SK-N-SH (cell line): ENCODE measurements at regions not wholly inside any gene's neighbourhood (a gene's known extent, or its start where the extent isn't known, plus 50 kb on each side); places are given as distances from the start of the nearest gene placed in this dataset.

Source experiments
- CTCF ChIA-PET: fragments of 300-600, 350-600 bp; formaldehyde crosslinking; extraction: SDS; loops from one replicate; lab custom pipeline; 2021; lab: Yijun Ruan, JAX
- POLR2A ChIA-PET: fragments of 350-600 bp; sonication (Branson Sonifier 250); formaldehyde crosslinking; extraction: SDS; loops from one replicate; lab custom pipeline; 2020; ENCODE audit warnings: antibody characterized with exemption, inconsistent platforms; lab: Yijun Ruan, JAX
- DNase-seq: peaks from one replicate; pipeline ENCODE4 v3.0.0; 2012
- H2AFZ ChIP-seq: fragments of 200-600 bp; sonication (generic); 2 replicates; pipeline ENCODE4 v1.8.1; 2016; ENCODE audit warnings: antibody characterized with exemption, mild to moderate bottlenecking, low read depth
- H3F3A ChIP-seq: fragments of 200-600 bp; sonication (generic); replicated peaks from 2 replicates; pipeline ENCODE3; 2016; ENCODE audit warnings: antibody characterized with exemption, mild to moderate bottlenecking; ENCODE audit not compliant: insufficient read depth
- H3K27ac ChIP-seq, 2 experiments: fragments of 200-500 bp in 1 of 2; fragments of 200-600 bp in 1 of 2; sonication (Bioruptor generic) in 1 of 2; sonication (generic), shearing (Covaris generic) in 1 of 2; 2 replicates each; pipeline versions ENCODE4 v1.5.1 to v1.6.1; 2014 to 2016; ENCODE audit warnings: low read depth in 2 of 2, inconsistent platforms in 1 of 2, low read length in 1 of 2, mild to moderate bottlenecking in 1 of 2, mixed read lengths in 1 of 2
- H3K27me3 ChIP-seq: fragments of 200-600 bp; sonication (generic), shearing (Covaris generic); 2 replicates; pipeline ENCODE4 v1.6.1; 2016; ENCODE audit warnings: mixed run types; ENCODE audit not compliant: insufficient read depth
- H3K36me3 ChIP-seq, 2 experiments: fragments of 200-500 bp in 1 of 2; fragments of 200-600 bp in 1 of 2; sonication (Bioruptor generic) in 1 of 2; sonication (generic) in 1 of 2; replicated peaks in 1 of 2; 2 replicates each; pipeline versions ENCODE3 to v1.5.1; 2014 to 2016; ENCODE audit warnings: low read length in 1 of 2, mild to moderate bottlenecking in 1 of 2; ENCODE audit not compliant: insufficient read depth in 2 of 2, control insufficient read depth in 1 of 2
- H3K4me1 ChIP-seq, 2 experiments: fragments of 200-500 bp in 1 of 2; fragments of 200-600 bp in 1 of 2; sonication (Bioruptor generic) in 1 of 2; sonication (generic), shearing (Covaris generic) in 1 of 2; 2 replicates each; pipeline versions ENCODE4 v1.5.1 to v1.6.1; 2014 to 2016; ENCODE audit warnings: low read depth in 1 of 2, low read length in 1 of 2, mixed run types in 1 of 2; ENCODE audit not compliant: insufficient read depth in 2 of 2, control insufficient read depth in 1 of 2
- H3K4me2 ChIP-seq: fragments of 200-600 bp; sonication (generic), shearing (Covaris generic); 2 replicates; pipeline ENCODE4 v1.6.1; 2017; ENCODE audit warnings: mixed run types
- H3K4me3 ChIP-seq, 2 experiments: fragments of 200-500 bp in 1 of 2; fragments of 200-600 bp in 1 of 2; sonication (Bioruptor generic) in 1 of 2; sonication (generic), shearing (Covaris generic) in 1 of 2; 2 replicates each; pipeline versions ENCODE4 v1.5.1 to v1.8.1; 2014 to 2016; ENCODE audit warnings: low read depth in 2 of 2, inconsistent platforms in 1 of 2, low read length in 1 of 2, mild to moderate bottlenecking in 1 of 2, mixed read lengths in 1 of 2, moderate library complexity in 1 of 2
- H3K79me2 ChIP-seq: fragments of 200-600 bp; sonication (generic); 2 replicates; pipeline ENCODE4 v1.8.1; 2017; ENCODE audit warnings: mild to moderate bottlenecking; ENCODE audit not compliant: insufficient read depth
- H3K9ac ChIP-seq: fragments of 200-600 bp; sonication (generic); 2 replicates; pipeline ENCODE4 v1.6.1; 2017; ENCODE audit warnings: mixed run types
- H3K9me2 ChIP-seq: fragments of 200-600 bp; sonication (generic); 2 replicates; pipeline ENCODE4 v1.6.1; 2017; ENCODE audit warnings: mixed run types
- H3K9me3 ChIP-seq: fragments of 200-600 bp; sonication (generic); 2 replicates; pipeline ENCODE4 v1.6.1; 2017; ENCODE audit warnings: mixed run types, mild to moderate bottlenecking, moderate library complexity
- H4K20me1 ChIP-seq: fragments of 200-600 bp; sonication (generic); 2 replicates; pipeline ENCODE4 v1.6.1; 2017; ENCODE audit warnings: mild to moderate bottlenecking, mixed run types; ENCODE audit not compliant: insufficient read depth
- EZH2phosphoT487 ChIP-seq: fragments of 200-600 bp; sonication (generic); IDR thresholded peaks from 2 replicates; pipeline ENCODE4 v1.6.1; 2017; ENCODE audit warnings: low read depth, mixed run types, mild to moderate bottlenecking, antibody characterized with exemption, moderate library complexity, borderline replicate concordance
- FOSL2 ChIP-seq: IDR thresholded peaks from 2 replicates; pipeline ENCODE4 v1.4.0; 2012; ENCODE audit warnings: low read depth, mild to moderate bottlenecking, moderate library complexity, borderline replicate concordance
- FOXJ3 ChIP-seq: sonication (generic); formaldehyde crosslinking; IDR thresholded peaks from 2 replicates; pipeline ENCODE4 v1.5.1; 2020; ENCODE audit warnings: mild to moderate bottlenecking, missing genetic modification reagents
- FOXM1 ChIP-seq: IDR thresholded peaks from 2 replicates; pipeline ENCODE4 v1.4.0; 2012; ENCODE audit warnings: low read depth, mild to moderate bottlenecking
- JUND ChIP-seq: IDR thresholded peaks from 2 replicates; pipeline ENCODE4 v1.4.0; 2012
- MEF2A ChIP-seq: IDR thresholded peaks from 2 replicates; pipeline ENCODE4 v1.4.0; 2012; ENCODE audit warnings: low read depth, borderline replicate concordance
- NFIC ChIP-seq: IDR thresholded peaks from 2 replicates; pipeline ENCODE4 v1.4.0; 2012; ENCODE audit warnings: borderline replicate concordance
- NRF1 ChIP-seq: IDR thresholded peaks from 2 replicates; pipeline ENCODE4 v1.6.1; 2012; ENCODE audit warnings: low read depth, mild to moderate bottlenecking, low read length
- RCOR1 ChIP-seq: fragments of 150-350 bp; IDR thresholded peaks from 2 replicates; pipeline ENCODE4 v1.6.1; 2017; ENCODE audit warnings: antibody characterized with exemption, low read length
- SMC3 ChIP-seq: IDR thresholded peaks from 2 replicates; pipeline ENCODE4 v1.6.1; 2012; ENCODE audit warnings: low read depth, low read length, improper control_type of control experiment
- TAF1 ChIP-seq: IDR thresholded peaks from 2 replicates; pipeline ENCODE4 v1.6.1; 2012; ENCODE audit warnings: low read depth, mild to moderate bottlenecking, low read length, moderate library complexity, borderline replicate concordance
- TEAD4 ChIP-seq: IDR thresholded peaks from 2 replicates; pipeline ENCODE4 v1.4.0; 2012; ENCODE audit warnings: mild to moderate bottlenecking, borderline replicate concordance; ENCODE audit not compliant: insufficient read depth
- YY1 ChIP-seq: IDR thresholded peaks from 2 replicates; pipeline ENCODE4 v1.4.0; 2012; ENCODE audit warnings: low read depth, mild to moderate bottlenecking
- WGBS: methylation state at CpG from one replicate; pipeline ENCODE4 v1.1.6; 2017; ENCODE audit warnings: low lambda C conversion rate; 5-methylcytosine and 5-hydroxymethylcytosine counted together
- TF ChIP-seq, protein P1 (sequence below): IDR thresholded peaks from 2 replicates; pipeline ENCODE4; 2012
- TF ChIP-seq, protein P2 (sequence below): fragments of 150-350 bp; IDR thresholded peaks from 2 replicates; pipeline ENCODE4 v1.6.1; 2016; ENCODE audit warnings: mild to moderate bottlenecking, low read depth, low read length
- TF ChIP-seq, protein P3 (sequence below): IDR thresholded peaks from 2 replicates; pipeline ENCODE4 v1.4.0; 2012; ENCODE audit warnings: low read depth, borderline replicate concordance
- TF ChIP-seq, protein P4 (sequence below): IDR thresholded peaks from 2 replicates; pipeline ENCODE4 v1.6.1; 2012; ENCODE audit warnings: mild to moderate bottlenecking, low read depth, low read length, moderate library complexity

DNA sequence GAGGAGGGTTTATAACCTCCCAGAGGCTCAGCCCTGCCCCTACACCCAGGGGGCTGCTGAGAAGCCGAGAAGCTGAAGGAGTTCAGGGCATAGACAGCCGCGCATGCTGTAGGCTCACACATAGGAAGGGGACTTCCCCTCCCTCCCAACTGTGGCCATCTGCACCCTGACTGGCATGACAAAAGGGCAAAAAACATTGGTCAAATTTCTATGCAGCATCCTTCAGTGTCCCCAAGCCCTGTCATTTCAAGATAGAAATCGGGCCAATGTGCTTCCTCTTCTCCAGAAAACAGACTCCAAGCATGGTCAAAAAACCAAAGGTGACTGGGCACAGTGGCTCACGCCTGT, 55.9 kb upstream of the MYL10 start (continued):
- TF ChIP-seq TAF1, result no peak
- TF ChIP-seq NRF1, result no peak
- TF ChIP-seq, protein P1, sequence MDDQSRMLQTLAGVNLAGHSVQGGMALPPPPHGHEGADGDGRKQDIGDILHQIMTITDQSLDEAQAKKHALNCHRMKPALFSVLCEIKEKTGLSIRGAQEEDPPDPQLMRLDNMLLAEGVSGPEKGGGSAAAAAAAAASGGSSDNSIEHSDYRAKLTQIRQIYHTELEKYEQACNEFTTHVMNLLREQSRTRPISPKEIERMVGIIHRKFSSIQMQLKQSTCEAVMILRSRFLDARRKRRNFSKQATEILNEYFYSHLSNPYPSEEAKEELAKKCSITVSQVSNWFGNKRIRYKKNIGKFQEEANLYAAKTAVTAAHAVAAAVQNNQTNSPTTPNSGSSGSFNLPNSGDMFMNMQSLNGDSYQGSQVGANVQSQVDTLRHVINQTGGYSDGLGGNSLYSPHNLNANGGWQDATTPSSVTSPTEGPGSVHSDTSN, result no peak
- no peak for TF ChIP-seq NFIC
- no peak for TF ChIP-seq FOXJ3 (CRISPR knock-in tag)
- no peak for TF ChIP-seq FOXM1
- TF ChIP-seq TEAD4, result no peak
- TF ChIP-seq, all 33 proteins: peak for 0

DNA sequence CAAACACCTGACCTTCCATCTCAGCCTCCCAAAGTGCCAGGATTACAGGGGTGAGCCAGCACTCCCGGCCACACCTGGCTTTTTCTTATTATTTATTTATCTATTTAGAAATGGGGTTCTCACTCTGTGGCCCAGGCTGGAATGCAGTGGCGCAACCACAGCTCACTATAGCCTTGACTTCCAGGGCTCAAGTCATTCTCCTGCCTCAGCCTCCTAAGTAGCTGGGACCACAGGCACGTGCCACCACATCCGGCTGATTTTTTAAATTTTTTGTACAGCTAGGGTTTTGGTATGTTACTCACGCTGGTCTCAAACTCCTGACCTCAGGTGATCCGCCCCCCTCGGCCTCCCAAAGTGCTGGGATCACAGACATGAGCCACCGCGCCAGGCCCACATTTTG, 56.9 kb upstream of the MYL10 start:
- H3K27me3 ChIP-seq, result no peaks in the 10 kb centered on the region
- POLR2A ChIA-PET, result no interaction called here
- no peak overlapping the region for H3K27ac ChIP-seq
- TF ChIP-seq SMC3, result no peak
- TF ChIP-seq MEF2A, result no peak
- no peak for TF ChIP-seq RCOR1
- no peak for TF ChIP-seq TEAD4
- no peak for TF ChIP-seq YY1
- TF ChIP-seq, protein P2, sequence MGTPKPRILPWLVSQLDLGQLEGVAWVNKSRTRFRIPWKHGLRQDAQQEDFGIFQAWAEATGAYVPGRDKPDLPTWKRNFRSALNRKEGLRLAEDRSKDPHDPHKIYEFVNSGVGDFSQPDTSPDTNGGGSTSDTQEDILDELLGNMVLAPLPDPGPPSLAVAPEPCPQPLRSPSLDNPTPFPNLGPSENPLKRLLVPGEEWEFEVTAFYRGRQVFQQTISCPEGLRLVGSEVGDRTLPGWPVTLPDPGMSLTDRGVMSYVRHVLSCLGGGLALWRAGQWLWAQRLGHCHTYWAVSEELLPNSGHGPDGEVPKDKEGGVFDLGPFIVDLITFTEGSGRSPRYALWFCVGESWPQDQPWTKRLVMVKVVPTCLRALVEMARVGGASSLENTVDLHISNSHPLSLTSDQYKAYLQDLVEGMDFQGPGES, result no peak
- no peak for TF ChIP-seq TAF1
- no peak for TF ChIP-seq FOXJ3 (CRISPR knock-in tag)
- TF ChIP-seq EZH2phosphoT487, result no peak
- no peak for TF ChIP-seq JUND
- TF ChIP-seq, protein P3, sequence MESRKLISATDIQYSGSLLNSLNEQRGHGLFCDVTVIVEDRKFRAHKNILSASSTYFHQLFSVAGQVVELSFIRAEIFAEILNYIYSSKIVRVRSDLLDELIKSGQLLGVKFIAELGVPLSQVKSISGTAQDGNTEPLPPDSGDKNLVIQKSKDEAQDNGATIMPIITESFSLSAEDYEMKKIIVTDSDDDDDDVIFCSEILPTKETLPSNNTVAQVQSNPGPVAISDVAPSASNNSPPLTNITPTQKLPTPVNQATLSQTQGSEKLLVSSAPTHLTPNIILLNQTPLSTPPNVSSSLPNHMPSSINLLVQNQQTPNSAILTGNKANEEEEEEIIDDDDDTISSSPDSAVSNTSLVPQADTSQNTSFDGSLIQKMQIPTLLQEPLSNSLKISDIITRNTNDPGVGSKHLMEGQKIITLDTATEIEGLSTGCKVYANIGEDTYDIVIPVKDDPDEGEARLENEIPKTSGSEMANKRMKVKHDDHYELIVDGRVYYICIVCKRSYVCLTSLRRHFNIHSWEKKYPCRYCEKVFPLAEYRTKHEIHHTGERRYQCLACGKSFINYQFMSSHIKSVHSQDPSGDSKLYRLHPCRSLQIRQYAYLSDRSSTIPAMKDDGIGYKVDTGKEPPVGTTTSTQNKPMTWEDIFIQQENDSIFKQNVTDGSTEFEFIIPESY, result no peak
- TF ChIP-seq, protein P4, sequence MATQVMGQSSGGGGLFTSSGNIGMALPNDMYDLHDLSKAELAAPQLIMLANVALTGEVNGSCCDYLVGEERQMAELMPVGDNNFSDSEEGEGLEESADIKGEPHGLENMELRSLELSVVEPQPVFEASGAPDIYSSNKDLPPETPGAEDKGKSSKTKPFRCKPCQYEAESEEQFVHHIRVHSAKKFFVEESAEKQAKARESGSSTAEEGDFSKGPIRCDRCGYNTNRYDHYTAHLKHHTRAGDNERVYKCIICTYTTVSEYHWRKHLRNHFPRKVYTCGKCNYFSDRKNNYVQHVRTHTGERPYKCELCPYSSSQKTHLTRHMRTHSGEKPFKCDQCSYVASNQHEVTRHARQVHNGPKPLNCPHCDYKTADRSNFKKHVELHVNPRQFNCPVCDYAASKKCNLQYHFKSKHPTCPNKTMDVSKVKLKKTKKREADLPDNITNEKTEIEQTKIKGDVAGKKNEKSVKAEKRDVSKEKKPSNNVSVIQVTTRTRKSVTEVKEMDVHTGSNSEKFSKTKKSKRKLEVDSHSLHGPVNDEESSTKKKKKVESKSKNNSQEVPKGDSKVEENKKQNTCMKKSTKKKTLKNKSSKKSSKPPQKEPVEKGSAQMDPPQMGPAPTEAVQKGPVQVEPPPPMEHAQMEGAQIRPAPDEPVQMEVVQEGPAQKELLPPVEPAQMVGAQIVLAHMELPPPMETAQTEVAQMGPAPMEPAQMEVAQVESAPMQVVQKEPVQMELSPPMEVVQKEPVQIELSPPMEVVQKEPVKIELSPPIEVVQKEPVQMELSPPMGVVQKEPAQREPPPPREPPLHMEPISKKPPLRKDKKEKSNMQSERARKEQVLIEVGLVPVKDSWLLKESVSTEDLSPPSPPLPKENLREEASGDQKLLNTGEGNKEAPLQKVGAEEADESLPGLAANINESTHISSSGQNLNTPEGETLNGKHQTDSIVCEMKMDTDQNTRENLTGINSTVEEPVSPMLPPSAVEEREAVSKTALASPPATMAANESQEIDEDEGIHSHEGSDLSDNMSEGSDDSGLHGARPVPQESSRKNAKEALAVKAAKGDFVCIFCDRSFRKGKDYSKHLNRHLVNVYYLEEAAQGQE, result no peak
- TF ChIP-seq FOSL2, result no peak
- no peak overlapping the region for H3K4me2 ChIP-seq
- no peak for DNase-seq
- H4K20me1 ChIP-seq, result no peaks in the 10 kb centered on the region
- H3K36me3 ChIP-seq, result no peaks in the 10 kb centered on the region
- H3K79me2 ChIP-seq, result no peaks in the 10 kb centered on the region
- H3K4me1 ChIP-seq, result peaks cover 7 to 12% of the 10 kb centered on the region in 2 experiments; a peak in 2 of 4 replicates
- H3K9me3 ChIP-seq, result no peaks in the 10 kb centered on the region
- peaks cover 27% of the 10 kb centered on the region for H3F3A ChIP-seq
- H3K4me3 ChIP-seq, result no peak overlapping the region
- CTCF ChIA-PET, result interaction anchor here (1.0 to 4.0 kb wide), 6 partner anchors 14 to 585 kb away, joined by 4 to 12 read pairs (median 10); no protein-coding TSS in a partner anchor
- no peaks in the 10 kb centered on the region for H3K9me2 ChIP-seq
- H3K9ac ChIP-seq, result no peak overlapping the region
- H2AFZ ChIP-seq, result no peak overlapping the region
- WGBS, result 83% methylated on average over 9 of the region's 9 CpGs
